ENCODE measurements at regions not wholly inside any gene's neighbourhood (a gene's known extent, or its start where the extent isn't known, plus 50 kb on each side); places are given as distances from the start of the nearest gene placed in this dataset.

DNA sequence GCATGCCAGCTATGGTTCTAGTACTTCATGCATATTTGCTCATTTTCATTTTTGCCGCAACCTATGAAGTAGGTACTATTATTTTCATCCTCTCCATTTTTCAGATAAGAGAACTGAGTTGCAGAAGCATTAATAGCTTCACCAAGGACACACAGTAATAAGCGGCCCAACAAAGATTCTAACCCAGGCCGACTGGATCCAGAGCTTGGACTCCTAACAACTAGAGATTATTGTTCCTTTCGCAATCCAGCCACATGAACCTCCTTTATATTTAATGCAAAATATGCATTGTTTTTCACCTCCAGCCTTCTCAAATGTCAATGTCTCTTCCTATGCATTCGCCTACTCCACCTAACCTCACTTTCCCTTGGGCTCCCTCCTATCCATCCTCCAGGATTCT, 148.3 kb downstream of the CCDC34 start:
- TF ChIP-seq, protein P1, sequence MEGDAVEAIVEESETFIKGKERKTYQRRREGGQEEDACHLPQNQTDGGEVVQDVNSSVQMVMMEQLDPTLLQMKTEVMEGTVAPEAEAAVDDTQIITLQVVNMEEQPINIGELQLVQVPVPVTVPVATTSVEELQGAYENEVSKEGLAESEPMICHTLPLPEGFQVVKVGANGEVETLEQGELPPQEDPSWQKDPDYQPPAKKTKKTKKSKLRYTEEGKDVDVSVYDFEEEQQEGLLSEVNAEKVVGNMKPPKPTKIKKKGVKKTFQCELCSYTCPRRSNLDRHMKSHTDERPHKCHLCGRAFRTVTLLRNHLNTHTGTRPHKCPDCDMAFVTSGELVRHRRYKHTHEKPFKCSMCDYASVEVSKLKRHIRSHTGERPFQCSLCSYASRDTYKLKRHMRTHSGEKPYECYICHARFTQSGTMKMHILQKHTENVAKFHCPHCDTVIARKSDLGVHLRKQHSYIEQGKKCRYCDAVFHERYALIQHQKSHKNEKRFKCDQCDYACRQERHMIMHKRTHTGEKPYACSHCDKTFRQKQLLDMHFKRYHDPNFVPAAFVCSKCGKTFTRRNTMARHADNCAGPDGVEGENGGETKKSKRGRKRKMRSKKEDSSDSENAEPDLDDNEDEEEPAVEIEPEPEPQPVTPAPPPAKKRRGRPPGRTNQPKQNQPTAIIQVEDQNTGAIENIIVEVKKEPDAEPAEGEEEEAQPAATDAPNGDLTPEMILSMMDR (conservative IDR thresholded peaks at IDR 0.05; ENCODE audit: low read length), result no peak
- TF ChIP-seq EZH2phosphoT487 (IDR thresholded peaks at IDR 0.05; ENCODE audit: borderline replicate concordance, low read depth, low read length), result no peak

All from OCI-LY7 (cell line).